NK-92 treated with Interleukin-12 subunit alpha and Interleukin-12 subunit beta, amount 100 ng/mL, for 24 hours (cell line): ENCODE measurements at regions not wholly inside any gene's neighbourhood (a gene's known extent, or its start where the extent isn't known, plus 50 kb on each side); places are given as distances from the start of the nearest gene placed in this dataset.
"Not testable (repeated sequence)": the region's sequence is repeated elsewhere in the genome, so short reads cannot be mapped to it uniquely, and the experiment has no call there.

Source experiments
- DNase-seq: peaks from one replicate; lab custom pipeline; 2025; lab: John Stamatoyannopoulos, UW

- DNase-seq, result no peak
Observed at GRCh38 chr4:151851354-151851753, 90.5 kb upstream of the GATB start.

DNA sequence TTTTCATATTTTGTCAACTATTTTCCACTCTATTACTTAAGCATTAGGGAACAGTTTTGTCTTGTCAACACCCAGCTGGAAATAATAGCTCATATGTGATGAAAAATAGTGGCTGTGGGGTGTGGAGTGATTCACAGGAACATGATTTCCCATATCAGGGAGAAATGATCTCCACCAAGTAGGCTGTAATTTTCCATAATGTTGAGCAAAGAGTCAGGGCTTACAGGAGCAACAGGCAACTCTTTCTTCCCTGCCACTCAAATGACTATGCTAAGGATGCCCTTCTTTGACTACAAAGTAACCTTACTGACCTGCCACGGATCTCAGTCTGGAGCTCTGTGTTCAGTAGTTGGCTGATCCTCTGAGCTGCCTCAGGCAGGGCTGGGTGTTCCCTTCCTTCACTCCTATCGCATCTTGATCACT, 90.0 kb upstream of the GATB start:
- DNase-seq, result no peak

GRCh38 chr4:151845551-151845950, 84.7 kb upstream of the GATB start:
- not testable (repeated sequence) for DNase-seq

- DNase-seq, result no peak
Observed at GRCh38 chr4:151842430-151843079, 81.7 kb upstream of the GATB start.

DNA sequence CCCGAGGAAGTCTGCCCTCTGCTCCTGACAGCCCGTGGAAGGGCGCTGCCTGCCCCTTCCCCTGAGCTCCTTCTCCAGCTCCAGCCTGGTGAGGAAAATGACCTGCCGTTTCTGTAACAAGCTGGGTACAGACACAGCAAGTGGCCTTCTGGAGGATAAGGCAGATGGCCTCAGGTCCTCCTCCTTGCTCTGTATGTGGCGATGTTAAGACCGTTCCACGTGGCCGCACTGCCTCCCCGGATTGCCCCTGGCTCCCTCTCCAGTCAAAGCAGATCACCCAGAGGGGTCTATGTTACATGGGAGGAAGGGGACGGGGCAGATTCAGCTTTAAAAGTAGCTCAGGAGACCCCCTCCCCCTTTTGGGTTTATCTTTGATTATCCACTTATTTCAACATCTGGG, 80.3 kb upstream of the GATB start:
- no peak for DNase-seq

- DNase-seq, result no peak
Observed at GRCh38 chr4:151835467-151835866, 74.7 kb upstream of the GATB start.

DNA sequence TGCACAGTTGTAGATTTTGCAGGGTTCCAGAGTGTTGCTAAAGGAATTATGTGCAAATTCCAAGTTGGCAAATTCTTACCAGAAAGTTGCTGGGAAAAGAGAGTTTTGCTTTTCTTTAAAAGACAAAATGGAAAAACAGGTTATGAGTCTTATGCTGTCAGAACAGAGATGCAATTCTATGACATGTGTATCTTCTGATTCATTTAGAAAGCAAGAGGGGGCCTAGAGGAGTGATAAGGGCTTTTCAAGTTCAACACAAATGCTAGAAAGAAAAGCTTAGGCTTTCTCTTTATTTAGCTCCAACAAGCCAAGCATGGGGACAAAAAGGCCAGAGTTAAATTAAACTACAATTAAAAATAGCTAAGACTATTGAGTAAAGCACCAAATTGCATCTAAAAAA, 72.4 kb upstream of the GATB start:
- DNase-seq, result no peak

DNA sequence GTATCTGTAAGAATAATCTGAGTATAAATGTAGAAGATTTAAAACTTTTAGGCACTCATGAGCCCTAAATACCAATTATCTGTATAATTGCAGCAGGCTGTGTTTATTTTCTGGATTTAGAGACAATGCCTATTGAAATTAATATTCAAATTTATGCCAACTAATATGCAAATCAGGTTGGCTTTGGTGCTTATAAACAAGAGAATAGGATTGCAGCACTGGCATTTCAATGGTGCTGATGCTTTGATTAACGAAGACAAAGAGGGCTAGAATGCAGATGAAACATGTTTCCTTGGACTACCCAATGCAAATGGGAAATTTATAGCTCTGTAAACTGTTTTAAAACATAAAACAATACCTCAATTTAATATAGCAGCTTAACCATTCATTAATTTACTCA, 70.7 kb upstream of the GATB start:
- no peak for DNase-seq

- no peak for DNase-seq
Observed at GRCh38 chr4:151830168-151830567, 69.4 kb upstream of the GATB start.

GRCh38 chr4:151829309-151829708, 68.5 kb upstream of the GATB start:
- no peak for DNase-seq

DNA sequence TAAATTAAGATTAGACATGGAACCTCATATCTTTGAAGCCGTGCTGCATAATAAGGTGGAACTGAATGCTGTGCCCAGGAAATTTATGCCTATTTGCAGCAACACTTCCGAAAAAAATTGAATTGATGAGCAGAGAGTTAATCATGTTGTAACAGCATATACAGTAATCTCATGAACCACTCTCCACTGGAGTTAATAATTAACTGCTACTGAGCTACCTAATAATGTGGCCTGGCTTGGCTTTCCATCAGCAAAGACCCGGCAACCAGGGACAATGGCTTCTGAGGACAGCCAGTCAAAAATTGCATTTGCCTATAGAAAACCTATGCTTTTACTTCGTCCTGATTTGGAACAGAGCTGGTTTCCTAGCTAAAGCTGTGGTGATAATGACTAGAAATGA, 63.8 kb upstream of the GATB start:
- no peak for DNase-seq

DNA sequence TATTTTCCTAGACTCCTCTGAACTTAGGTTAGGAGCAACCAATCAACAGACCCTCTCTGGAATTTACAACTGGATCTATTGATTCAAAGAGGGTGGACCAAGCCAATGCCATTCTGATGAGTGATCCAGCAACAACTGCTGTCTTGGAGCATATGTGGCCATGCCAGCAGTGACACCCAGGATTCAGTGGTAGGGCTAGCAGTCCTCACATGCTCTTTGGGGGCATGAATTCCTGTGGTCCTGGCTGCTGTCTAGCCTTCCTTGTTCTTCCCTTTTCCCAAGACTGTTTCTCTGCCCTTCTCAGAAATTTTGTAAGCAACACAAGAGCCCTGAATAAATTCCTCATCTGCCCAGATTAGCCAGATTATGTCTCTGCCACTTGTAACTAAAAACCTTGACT, 61.5 kb upstream of the GATB start:
- no peak for DNase-seq

DNA sequence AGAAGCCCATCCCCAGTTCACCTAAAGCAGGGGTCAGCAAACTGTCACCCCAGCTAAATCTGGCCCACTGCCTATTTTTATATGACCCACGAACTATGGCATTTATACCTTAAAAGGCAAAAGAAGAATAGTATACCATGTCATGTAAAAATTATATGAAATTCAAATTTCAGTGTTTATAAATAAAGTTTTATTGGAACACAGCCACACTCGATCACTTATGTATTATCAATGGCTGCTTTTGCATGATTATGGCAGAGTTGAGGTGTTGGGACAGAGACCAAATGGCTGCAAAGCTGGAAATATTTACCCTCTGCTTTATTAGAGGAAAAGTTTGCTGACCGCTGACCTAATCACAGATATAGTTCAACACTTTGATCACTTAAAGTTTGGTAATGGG, 59.2 kb upstream of the GATB start:
- DNase-seq, result no peak

DNA sequence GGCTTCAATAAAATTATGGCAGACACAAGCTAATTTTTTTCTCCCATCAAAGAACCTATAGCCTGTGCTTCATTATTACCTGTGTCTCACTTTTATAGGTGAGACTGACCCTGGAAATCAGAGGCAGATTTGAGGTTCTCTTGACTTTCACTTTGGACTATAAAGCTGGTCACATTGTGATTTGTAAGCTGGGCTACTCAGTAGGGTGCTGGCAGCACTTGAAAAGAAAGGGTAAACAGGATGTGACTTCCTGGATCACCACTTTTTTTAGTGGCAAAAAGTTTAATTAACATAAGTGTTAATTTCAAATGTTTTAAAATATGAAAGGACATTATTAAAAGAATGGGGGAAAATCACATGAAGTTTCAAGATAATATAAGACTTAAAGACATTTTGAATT, 50.6 kb upstream of the GATB start:
- no peak for DNase-seq
